ENCODE measurements at regions not wholly inside any gene's neighbourhood (a gene's known extent, or its start where the extent isn't known, plus 50 kb on each side); places are given as distances from the start of the nearest gene placed in this dataset.

DNA sequence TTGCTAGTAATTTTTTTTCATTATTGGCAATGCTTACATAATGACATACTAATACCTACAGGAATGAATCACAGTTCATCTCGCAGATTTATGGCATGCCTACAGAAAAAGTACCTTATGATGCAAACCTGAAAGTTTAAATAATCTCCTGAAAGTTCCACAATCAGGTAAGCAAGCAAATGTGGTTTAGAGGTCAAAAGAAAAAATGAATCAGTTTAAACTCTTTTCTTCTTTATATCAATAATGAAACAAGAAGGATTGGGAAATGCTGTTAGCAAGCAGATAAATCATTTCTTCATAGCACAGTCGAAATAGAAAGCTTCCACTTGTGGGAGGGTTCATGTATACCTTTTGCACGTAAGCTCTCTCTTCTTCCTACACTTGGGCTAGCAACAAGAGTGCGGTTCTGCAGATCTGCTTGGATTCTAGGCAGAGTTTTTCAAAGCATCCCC is 53.7 kb upstream of the MTPN start:
- TF ChIP-seq, protein P1, sequence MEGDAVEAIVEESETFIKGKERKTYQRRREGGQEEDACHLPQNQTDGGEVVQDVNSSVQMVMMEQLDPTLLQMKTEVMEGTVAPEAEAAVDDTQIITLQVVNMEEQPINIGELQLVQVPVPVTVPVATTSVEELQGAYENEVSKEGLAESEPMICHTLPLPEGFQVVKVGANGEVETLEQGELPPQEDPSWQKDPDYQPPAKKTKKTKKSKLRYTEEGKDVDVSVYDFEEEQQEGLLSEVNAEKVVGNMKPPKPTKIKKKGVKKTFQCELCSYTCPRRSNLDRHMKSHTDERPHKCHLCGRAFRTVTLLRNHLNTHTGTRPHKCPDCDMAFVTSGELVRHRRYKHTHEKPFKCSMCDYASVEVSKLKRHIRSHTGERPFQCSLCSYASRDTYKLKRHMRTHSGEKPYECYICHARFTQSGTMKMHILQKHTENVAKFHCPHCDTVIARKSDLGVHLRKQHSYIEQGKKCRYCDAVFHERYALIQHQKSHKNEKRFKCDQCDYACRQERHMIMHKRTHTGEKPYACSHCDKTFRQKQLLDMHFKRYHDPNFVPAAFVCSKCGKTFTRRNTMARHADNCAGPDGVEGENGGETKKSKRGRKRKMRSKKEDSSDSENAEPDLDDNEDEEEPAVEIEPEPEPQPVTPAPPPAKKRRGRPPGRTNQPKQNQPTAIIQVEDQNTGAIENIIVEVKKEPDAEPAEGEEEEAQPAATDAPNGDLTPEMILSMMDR (IDR thresholded peaks at IDR 0.05; ENCODE audit: extremely low read depth, insufficient read depth, missing control alignments) = no peak
- DNase-seq (ENCODE audit: low spot score) = peak; percentile 43
- in situ Hi-C loops (cut with MboI; ENCODE audit: low pct_unique_long_range_greater_than_20kb, low sequenced_read_pairs, unreplicated experiment) = no loop called here

DNA sequence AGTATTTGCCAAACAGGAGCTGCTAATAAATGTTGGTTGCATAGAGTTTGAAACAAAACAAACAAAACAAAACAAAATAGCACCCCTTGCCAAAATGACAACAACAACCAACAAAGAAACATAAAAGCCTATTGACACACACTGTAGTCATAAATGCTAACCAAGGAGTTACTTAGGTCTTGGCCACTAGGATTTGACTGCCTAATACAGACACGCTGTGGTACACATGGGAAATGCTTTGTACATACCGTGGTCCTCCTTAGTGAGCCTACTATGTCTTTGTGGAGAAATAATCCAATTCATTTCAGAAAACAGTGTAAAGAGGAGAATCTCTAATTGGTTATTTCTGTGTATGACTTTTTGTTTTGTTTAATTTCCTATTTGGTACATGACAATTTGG is 53.2 kb upstream of the MTPN start:
- in situ Hi-C loops (cut with MboI; ENCODE audit: low pct_unique_long_range_greater_than_20kb, low sequenced_read_pairs, unreplicated experiment) = no loop called here

DNA sequence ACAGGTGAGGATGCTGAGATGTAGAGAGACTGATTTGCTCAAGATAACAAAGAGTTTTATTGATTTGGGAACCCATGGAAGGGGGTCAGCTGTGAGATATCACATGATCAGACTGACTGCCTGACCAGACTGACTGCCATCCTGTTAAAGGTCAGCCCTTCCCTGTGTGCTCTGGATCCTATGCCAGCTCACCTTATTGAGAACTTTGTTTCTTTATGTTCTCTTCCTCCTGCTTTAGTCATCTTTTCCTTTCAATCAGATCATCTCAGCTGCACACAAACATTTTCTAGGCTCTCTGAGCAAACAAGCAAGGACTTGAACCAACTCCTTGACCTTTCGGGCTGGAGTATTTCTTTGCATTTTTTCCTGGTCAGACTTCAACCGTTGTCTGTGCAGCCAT is 50.0 kb upstream of the MTPN start:
- no peak for DNase-seq (ENCODE audit: low spot score)
- TF ChIP-seq, protein P1 (IDR thresholded peaks at IDR 0.05; ENCODE audit: extremely low read depth, insufficient read depth, missing control alignments) = no peak
- in situ Hi-C loops (cut with MboI; ENCODE audit: low pct_unique_long_range_greater_than_20kb, low sequenced_read_pairs, unreplicated experiment) = no loop called here

More for the DNA sequence above, 53.2 kb upstream of the MTPN start:
- no peak for DNase-seq (ENCODE audit: low spot score)
- TF ChIP-seq, protein P1 (IDR thresholded peaks at IDR 0.05; ENCODE audit: extremely low read depth, insufficient read depth, missing control alignments) = no peak

Data from GM13977 (cell line).